Upper lobe of left lung (tissue), 6 donors: ENCODE measurements at regions not wholly inside any gene's neighbourhood (a gene's known extent, or its start where the extent isn't known, plus 50 kb on each side); places are given as distances from the start of the nearest gene placed in this dataset.
A peak's percentile ranks its signal among the peaks of the same experiment; 100 is the strongest.
"Not testable (repeated sequence)": the region's sequence is repeated elsewhere in the genome, so short reads cannot be mapped to it uniquely, and the experiment has no call there.

Experiments used
- ATAC-seq, 2 donors: fragments of 200-7000 bp; cut with Tn5 transposase; one replicate each; pipeline ENCODE4 v1.9.1; 2022; ENCODE audit warnings: mild to moderate bottlenecking in 2 of 2, moderate library complexity in 2 of 2; ENCODE audit not compliant: low FRiP score in 2 of 2
- DNase-seq, 2 donors: peaks; one replicate each; pipeline ENCODE4 v3.0.0-alpha.2; 2019 to 2020
- H3K27ac ChIP-seq, 4 donors: fragments of 200-600 bp; sonication (generic); one replicate each; pipeline ENCODE4 v1.5.1; 2016 to 2019
- H3K27me3 ChIP-seq, 4 donors: fragments of 200-600 bp; sonication (generic); one replicate each; pipeline ENCODE4 v1.5.1; 2017 to 2019
- H3K36me3 ChIP-seq, 4 donors: fragments of 200-600 bp; sonication (generic); one replicate each; pipeline ENCODE4 v1.5.1; 2016 to 2019
- H3K4me1 ChIP-seq, 4 donors: fragments of 200-600 bp; sonication (generic); one replicate each; pipeline ENCODE4 v1.5.1; 2018 to 2019
- H3K4me3 ChIP-seq, 4 donors: fragments of 200-600 bp; sonication (generic); one replicate each; pipeline ENCODE4 v1.5.1; 2017 to 2019; ENCODE audit warnings: mild to moderate bottlenecking in 2 of 4, moderate library complexity in 1 of 4
- H3K9me3 ChIP-seq, 4 donors: fragments of 200-600 bp; sonication (generic); one replicate each; pipeline ENCODE4 v1.5.1; 2018 to 2019
- CTCF ChIP-seq, 6 experiments: fragments of 450-650 bp in 4 of 6; fragments of 200-600 bp in 2 of 6; sonication (generic) in 2 of 6; IDR thresholded peaks; one replicate each; pipeline ENCODE4 v1.5.1; 2016 to 2019; ENCODE audit warnings: antibody characterized with exemption in 6 of 6
- WGBS, 2 donors: methylation state at CpG; one replicate each; pipeline ENCODE4 v1.1.5; 2017 to 2018; 5-methylcytosine and 5-hydroxymethylcytosine counted together
- donor health status: DM: no; HTN: no; CAD: no; lungs with moderate emphysema.
- donor health status: DM: no; HTN: yes; CAD: no; lungs with severe emphysema.

- H3K36me3 ChIP-seq, H3K4me3 ChIP-seq, H3K27ac ChIP-seq, DNase-seq, H3K9me3 ChIP-seq, H3K27me3 ChIP-seq, H3K4me1 ChIP-seq: not testable (repeated sequence)
- 80 to 100% methylated on average over 1 of the region's 6 CpGs for WGBS, 2 donors
- ATAC-seq: peak in 1 of 2 donors; percentile 68
Measured at GRCh38 chr5:177900066-177900465, 96.0 kb downstream of the PROP1 start.

- DNase-seq, H3K36me3 ChIP-seq, H3K27me3 ChIP-seq, H3K27ac ChIP-seq, H3K4me1 ChIP-seq, ATAC-seq, H3K4me3 ChIP-seq, H3K9me3 ChIP-seq: not testable (repeated sequence)
- 67% methylated on average over 1 of the region's 9 CpGs; no CpG with 5 or more reads in 1 of the 2 donors for WGBS, 2 donors
Measured at GRCh38 chr5:177894681-177895453, 101.2 kb downstream of the PROP1 start.

DNA sequence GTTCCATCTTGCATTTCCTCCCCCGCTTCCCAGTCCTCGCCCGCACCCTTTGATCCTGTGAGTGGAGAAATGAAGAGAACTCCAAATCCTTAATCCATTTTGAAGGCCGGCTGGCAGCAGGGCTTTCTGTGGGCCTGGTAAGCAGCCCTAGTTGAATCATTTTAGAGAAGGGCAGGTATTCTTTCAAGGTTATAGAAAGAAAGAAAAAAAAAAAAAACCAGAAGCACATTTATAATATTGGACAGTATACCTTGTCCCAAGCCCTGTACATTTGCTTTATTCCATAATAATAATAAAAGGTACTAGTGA lies 103.7 kb downstream of the PROP1 start:
- not testable (repeated sequence) for H3K36me3 ChIP-seq, DNase-seq, H3K27ac ChIP-seq, H3K4me1 ChIP-seq, H3K4me3 ChIP-seq, H3K9me3 ChIP-seq, ATAC-seq, H3K27me3 ChIP-seq
- 96% methylated on average over 4 of the region's 4 CpGs for WGBS, 2 donors

DNA sequence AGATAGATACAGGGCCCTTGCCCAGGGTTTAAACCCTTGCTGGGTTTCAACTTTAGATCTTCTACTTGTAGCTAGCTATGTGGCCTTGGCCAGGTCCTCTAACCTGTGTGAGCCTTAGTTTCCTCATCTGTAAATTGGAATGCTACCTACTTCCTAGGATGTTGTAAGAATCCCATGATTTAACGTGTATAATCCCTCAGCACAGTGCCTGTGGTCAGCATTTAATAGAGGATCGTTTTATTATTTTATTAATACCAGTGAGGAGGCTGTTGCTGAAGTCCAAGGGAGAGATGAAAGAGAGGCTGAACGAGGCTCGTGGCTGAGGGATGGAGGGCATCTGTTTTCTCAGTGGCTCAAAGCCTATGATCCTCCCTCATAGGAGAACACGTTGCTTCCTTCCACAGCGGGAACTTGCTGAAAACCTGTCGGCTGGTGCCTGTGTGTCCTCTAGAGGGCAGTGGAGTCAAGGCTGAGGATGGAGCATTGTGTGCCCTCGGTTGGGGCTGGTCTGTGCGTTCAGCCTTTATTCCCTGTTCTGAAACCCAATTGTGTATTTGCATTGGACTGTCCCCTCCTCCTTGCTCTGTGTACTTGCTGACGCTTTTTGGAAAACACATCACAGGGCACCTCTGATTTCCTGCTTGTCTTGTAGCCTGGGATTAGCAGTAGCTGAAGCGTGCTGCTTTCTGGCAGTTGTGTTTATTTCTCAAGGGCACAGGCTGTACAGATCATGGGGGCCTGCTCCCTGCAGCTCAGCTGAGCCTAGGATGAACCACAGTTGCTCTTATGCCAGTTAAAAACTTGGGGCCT lies 104.3 kb downstream of the PROP1 start:
- H3K4me1 ChIP-seq, H3K27ac ChIP-seq, H3K27me3 ChIP-seq, H3K36me3 ChIP-seq, H3K9me3 ChIP-seq, H3K4me3 ChIP-seq: not testable (repeated sequence)
- ATAC-seq (peak; percentile 85 to 91), DNase-seq (peak in 1 of 2 donors; percentile 22)
- peak in 2 of 6 experiments; percentile 29 to 37 for TF ChIP-seq CTCF (IDR thresholded peaks at IDR 0.05)
- WGBS, 2 donors: 65% methylated on average over 2 of the region's 11 CpGs; no CpG with 5 or more reads in 1 of the 2 donors

DNA sequence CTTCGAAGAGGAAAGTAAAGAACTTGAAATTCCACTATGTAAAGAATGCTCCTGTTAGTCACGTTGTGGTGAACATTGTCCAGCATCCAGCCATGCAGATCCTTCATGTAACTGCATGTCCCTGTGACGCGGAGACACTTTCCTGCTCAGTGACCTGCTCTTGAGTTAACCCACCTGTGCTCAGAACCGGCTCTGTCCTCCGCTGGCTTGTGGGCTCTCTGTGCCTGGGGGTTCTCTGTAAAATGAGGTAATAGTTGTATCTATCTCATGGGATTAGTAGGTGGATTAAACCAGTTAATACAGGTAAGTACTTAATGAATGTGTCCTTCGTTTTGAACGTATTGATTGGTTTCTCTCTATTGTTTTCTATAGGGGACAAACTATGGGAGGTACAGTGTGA lies 100.6 kb upstream of the FAM153A start:
- not testable (repeated sequence) for H3K27ac ChIP-seq
- 86% methylated on average over 8 of the region's 8 CpGs for WGBS, 2 donors
- peak in 1 of 2 donors; percentile 52 for ATAC-seq

DNA sequence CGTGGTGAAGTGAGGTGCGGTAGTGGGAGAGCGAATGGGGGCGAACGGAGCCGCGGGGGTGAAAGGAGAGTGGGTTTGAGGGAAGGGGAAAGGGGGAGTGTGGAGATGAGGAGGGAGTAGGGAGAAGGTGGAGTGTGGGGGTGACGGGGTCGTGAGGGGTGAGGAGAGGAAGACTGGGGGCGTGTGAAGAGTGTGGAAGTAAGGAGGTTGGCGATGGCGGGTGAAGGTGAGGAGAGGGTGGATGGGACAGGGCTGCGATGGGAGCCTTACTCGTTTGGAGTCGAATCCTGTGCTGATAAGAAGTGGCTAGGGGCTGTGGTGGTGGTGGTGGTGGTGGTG lies 93.2 kb upstream of the FAM153A start:
- not testable (repeated sequence) for DNase-seq, H3K27ac ChIP-seq, H3K27me3 ChIP-seq, H3K9me3 ChIP-seq, H3K36me3 ChIP-seq, H3K4me1 ChIP-seq
- H3K4me3 ChIP-seq: peak overlapping the region in 2 of 4 donors; percentile 42 to 53
- WGBS, 2 donors: 6% methylated on average over 8 of the region's 15 CpGs; no CpG with 5 or more reads in 1 of the 2 donors
- peak in 1 of 2 donors; percentile 70 for ATAC-seq

More for the DNA sequence above, 100.6 kb upstream of the FAM153A start:
- H3K4me1 ChIP-seq, H3K9me3 ChIP-seq, H3K36me3 ChIP-seq, H3K4me3 ChIP-seq, H3K27me3 ChIP-seq, DNase-seq: not testable (repeated sequence)

- 0 to 23% methylated on average over 1 to 2 of the region's 56 CpGs for WGBS, 2 donors
Measured at GRCh38 chr5:177875013-177875899, 92.6 kb upstream of the FAM153A start.

DNA sequence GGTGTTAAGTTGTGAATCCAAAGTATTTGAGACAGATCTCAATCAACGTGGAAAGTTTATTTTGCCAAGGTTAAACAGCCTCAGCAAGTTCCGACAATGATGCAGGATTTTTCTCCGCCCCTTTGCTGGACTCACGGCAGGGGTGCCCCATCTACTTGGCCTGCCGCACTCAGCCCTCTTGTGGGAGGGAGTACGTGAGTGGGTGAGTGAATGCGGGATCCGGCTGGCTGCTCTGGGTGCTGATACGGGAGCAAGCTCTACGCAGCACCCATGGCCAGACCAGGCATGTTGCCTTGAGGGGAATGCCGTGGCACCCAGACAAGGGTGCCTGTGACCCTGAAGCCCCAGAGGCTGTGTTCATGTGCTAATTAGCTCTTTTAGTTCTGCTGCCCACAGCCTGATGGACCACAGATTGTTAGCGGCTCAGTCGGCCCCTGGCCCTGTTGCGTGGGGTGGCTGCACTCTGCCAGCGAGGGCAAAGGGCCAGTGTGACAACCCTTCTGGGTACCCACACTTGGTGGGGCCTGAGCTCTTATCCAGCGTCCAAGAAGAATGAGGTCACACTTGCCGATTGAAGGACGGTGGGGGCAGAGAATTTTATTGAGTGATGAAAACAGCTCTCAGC lies 81.2 kb upstream of the FAM153A start:
- 73% methylated on average over 3 of the region's 18 CpGs; no CpG with 5 or more reads in 1 of the 2 donors for WGBS, 2 donors
- peak in 1 of 2 donors; percentile 59 for ATAC-seq
- not testable (repeated sequence) for H3K27me3 ChIP-seq, H3K4me3 ChIP-seq, H3K27ac ChIP-seq, H3K36me3 ChIP-seq, H3K4me1 ChIP-seq, H3K9me3 ChIP-seq
- peak in 1 of 2 donors; percentile 4 for DNase-seq

More at GRCh38 chr5:177875013-177875899, 92.6 kb upstream of the FAM153A start:
- H3K4me1 ChIP-seq, H3K9me3 ChIP-seq, H3K36me3 ChIP-seq, H3K27ac ChIP-seq, H3K27me3 ChIP-seq: not testable (repeated sequence)
- DNase-seq: peak in 1 of 2 donors; percentile 62
- ATAC-seq: peak; percentile 87 to 95
- H3K4me3 ChIP-seq: peak overlapping the region in 2 of 4 donors; percentile 42 to 53

DNA sequence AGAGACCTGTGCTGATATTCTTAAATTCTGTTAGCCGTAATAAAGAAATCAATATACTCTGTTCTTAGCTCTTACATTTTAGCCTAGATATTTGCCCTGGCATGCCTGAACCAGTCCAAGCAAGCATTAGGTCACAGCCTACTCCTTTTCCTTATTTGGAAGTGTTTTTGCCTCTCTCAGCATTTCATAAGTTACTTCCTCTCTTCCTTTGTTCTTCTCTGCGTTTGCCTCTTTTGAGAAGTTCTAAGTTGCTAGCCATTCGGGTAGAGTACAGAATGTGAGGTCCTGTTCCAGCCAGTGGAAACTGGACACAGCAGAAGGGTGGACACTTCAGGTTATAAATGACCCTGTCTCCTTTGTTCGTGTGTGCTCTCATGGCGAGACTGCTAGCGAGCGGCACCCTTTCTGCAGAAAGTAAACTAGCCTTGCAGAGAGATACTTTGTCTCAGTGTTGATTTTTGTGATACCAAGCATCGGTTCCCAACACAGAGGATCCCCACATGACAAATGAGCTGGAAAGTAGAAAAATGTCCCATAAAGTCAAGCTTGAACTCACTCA lies 75.0 kb upstream of the FAM153A start:
- H3K36me3 ChIP-seq, DNase-seq, H3K4me3 ChIP-seq, H3K4me1 ChIP-seq, ATAC-seq, H3K27me3 ChIP-seq, H3K27ac ChIP-seq, H3K9me3 ChIP-seq: not testable (repeated sequence)
- WGBS, 2 donors: 79 to 91% methylated on average over 5 of the region's 8 CpGs

DNA sequence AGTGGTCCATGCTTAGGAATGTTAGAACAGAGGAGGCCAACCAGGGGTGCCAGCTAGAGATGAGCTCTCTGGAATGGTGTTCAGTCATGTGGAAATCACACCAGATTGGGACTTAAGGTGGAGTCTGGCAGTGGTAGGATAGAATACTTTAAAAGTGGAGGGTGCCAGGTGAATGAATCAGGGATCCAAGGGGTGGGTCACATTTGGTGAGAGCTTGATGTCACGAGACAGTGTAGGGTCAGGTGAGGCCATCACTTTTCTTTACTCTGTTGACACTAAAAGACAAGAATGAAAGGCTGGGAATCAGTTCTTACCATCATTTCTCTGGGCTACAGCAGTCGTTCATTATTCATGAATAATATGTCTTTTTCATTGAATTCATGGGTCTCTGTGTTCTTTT lies 73.8 kb upstream of the FAM153A start:
- not testable (repeated sequence) for DNase-seq, H3K36me3 ChIP-seq, H3K4me1 ChIP-seq, H3K4me3 ChIP-seq, H3K9me3 ChIP-seq, H3K27ac ChIP-seq, H3K27me3 ChIP-seq
- peak; percentile 34 to 49 for ATAC-seq
- WGBS, 2 donors: 29 to 40% methylated on average over 1 of the region's 2 CpGs

- not testable (repeated sequence) for H3K4me3 ChIP-seq, H3K27ac ChIP-seq, H3K9me3 ChIP-seq, ATAC-seq, DNase-seq, H3K27me3 ChIP-seq, H3K36me3 ChIP-seq, H3K4me1 ChIP-seq
- 72 to 78% methylated on average over 6 of the region's 7 CpGs for WGBS, 2 donors
Measured at GRCh38 chr5:177847914-177848313, 65.2 kb upstream of the FAM153A start.
